PC-3 (cell line): ENCODE measurements at regions not wholly inside any gene's neighbourhood (a gene's known extent, or its start where the extent isn't known, plus 50 kb on each side); places are given as distances from the start of the nearest gene placed in this dataset.

Experiments used
- CTCF ChIP-seq: fragments of 300-600 bp; sonication (generic); conservative IDR thresholded peaks from 2 replicates; pipeline ENCODE4 v1.5.1; 2017; ENCODE audit warnings: antibody characterized with exemption, low read depth, mild to moderate bottlenecking, low read length
- EZH2 ChIP-seq: fragments of 300-600 bp; sonication (generic); IDR thresholded peaks from one replicate; pipeline ENCODE4 v1.6.1; 2017; ENCODE audit warnings: antibody characterized with exemption, mild to moderate bottlenecking, low read length; ENCODE audit not compliant: unreplicated experiment
- EZH2phosphoT487 ChIP-seq: fragments of 300-600 bp; sonication (generic); IDR thresholded peaks from 2 replicates; pipeline ENCODE4 v1.6.1; 2018; ENCODE audit warnings: mild to moderate bottlenecking, antibody characterized with exemption, low read length, borderline replicate concordance

GRCh38 chr3:34758630-34759261, 880.6 kb upstream of the ARPP21 start:
- TF ChIP-seq CTCF (no peak), EZH2 (no peak), EZH2phosphoT487 (no peak)
